ENCODE measurements at regions not wholly inside any gene's neighbourhood (a gene's known extent, or its start where the extent isn't known, plus 50 kb on each side); places are given as distances from the start of the nearest gene placed in this dataset.

DNA sequence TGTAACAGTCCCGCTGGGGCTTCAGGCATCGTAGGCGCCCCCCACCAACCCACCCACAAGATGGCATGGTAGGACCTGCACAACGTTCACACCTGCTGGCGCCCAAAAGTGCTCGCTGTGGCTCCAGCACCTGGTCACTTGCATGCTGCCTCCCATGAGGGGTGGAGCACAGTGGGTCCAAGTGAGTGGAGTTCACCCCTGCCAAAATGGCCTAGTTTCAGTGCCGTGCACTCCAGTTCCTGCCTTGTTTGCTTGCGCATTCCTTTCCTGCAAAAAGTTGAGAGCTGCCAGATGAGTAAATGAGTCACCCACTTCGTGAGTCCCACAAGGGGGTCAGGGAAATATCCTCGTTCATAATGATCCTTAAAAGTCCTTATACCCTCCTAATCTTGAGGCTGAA, 788.7 kb upstream of the DPPA4 start:
- TF ChIP-seq NBN (IDR thresholded peaks at IDR 0.05) (no peak), CBX5 (IDR thresholded peaks at IDR 0.05; ENCODE audit: low read depth) (no peak)
- TF ChIP-seq, protein P1, sequence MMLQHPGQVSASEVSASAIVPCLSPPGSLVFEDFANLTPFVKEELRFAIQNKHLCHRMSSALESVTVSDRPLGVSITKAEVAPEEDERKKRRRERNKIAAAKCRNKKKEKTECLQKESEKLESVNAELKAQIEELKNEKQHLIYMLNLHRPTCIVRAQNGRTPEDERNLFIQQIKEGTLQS (IDR thresholded peaks at IDR 0.05; ENCODE audit: borderline replicate concordance, extremely low read depth, low read depth, low read length): no peak

All from GM12878 (cell line).